ENCODE measurements at regions not wholly inside any gene's neighbourhood (a gene's known extent, or its start where the extent isn't known, plus 50 kb on each side); places are given as distances from the start of the nearest gene placed in this dataset.

- no peak for ATAC-seq (ENCODE audit: insufficient read depth, low FRiP score)
- H3K9ac ChIP-seq (ENCODE audit: insufficient read depth in 1 of 2, low read length in 2 of 2), result no peak overlapping the region
Observed at GRCh38 chr5:18630458-18631045, 996.3 kb downstream of the TAF11L14 start.

GRCh38 chr5:18652404-18653215 is 1018.4 kb downstream of the TAF11L14 start:
- Histone ChIP-seq H3K9ac (ENCODE audit: insufficient read depth in 1 of 2, low read length in 2 of 2) (no peak overlapping the region), H3K4me1 (ENCODE audit: control insufficient read depth in 5 of 5, insufficient read depth in 5 of 5, low read length in 5 of 5) (no peaks in the 10 kb centered on the region), H3K36me3 (ENCODE audit: control insufficient read depth in 4 of 4, insufficient read depth in 4 of 4, low read length in 4 of 4) (no peaks in the 10 kb centered on the region), H3K27ac (ENCODE audit: low read depth in 1 of 2, low read length in 1 of 2) (no peak overlapping the region), H3K9me3 (ENCODE audit: control insufficient read depth in 4 of 4, insufficient read depth in 3 of 4, low read length in 3 of 4) (no peaks in the 10 kb centered on the region), H3K4me3 (no peak overlapping the region), H3K27me3 (ENCODE audit: control insufficient read depth in 3 of 3, insufficient read depth in 3 of 3, low read length in 2 of 3) (no peaks in the 10 kb centered on the region)
- ATAC-seq (ENCODE audit: insufficient read depth, low FRiP score), result no peak
- DNase-seq, result no peak
- 86 to 94% methylated on average over 2 of the region's 2 CpGs for WGBS, 2 donors
- no peak for TF ChIP-seq CTCF (IDR thresholded peaks at IDR 0.05; ENCODE audit: control extremely low read depth, extremely low read depth)

More at GRCh38 chr5:18630458-18631045, 996.3 kb downstream of the TAF11L14 start:
- 95 to 98% methylated on average over 2 of the region's 2 CpGs for WGBS, 2 donors
- H3K36me3 ChIP-seq (ENCODE audit: control insufficient read depth in 4 of 4, insufficient read depth in 4 of 4, low read length in 4 of 4), result no peaks in the 10 kb centered on the region
- no peaks in the 10 kb centered on the region for H3K4me1 ChIP-seq (ENCODE audit: control insufficient read depth in 5 of 5, insufficient read depth in 5 of 5, low read length in 5 of 5)
- TF ChIP-seq CTCF (IDR thresholded peaks at IDR 0.05; ENCODE audit: control extremely low read depth, extremely low read depth), result no peak
- no peak for DNase-seq
- no peak overlapping the region for H3K27ac ChIP-seq (ENCODE audit: low read depth in 1 of 2, low read length in 1 of 2)
- H3K9me3 ChIP-seq (ENCODE audit: control insufficient read depth in 4 of 4, insufficient read depth in 3 of 4, low read length in 3 of 4), result no peaks in the 10 kb centered on the region
- no peaks in the 10 kb centered on the region for H3K27me3 ChIP-seq (ENCODE audit: control insufficient read depth in 3 of 3, insufficient read depth in 3 of 3, low read length in 2 of 3)
- no peak overlapping the region for H3K4me3 ChIP-seq

GRCh38 chr5:18653216-18653752 is 1019.0 kb downstream of the TAF11L14 start:
- 97 to 100% methylated on average over 1 of the region's 1 CpG for WGBS, 2 donors
- ATAC-seq (ENCODE audit: insufficient read depth, low FRiP score), result no peak

More at GRCh38 chr5:18653216-18653752, 1019.0 kb downstream of the TAF11L14 start:
- TF ChIP-seq CTCF (IDR thresholded peaks at IDR 0.05; ENCODE audit: control extremely low read depth, extremely low read depth), result no peak
- no peaks in the 10 kb centered on the region for H3K9me3 ChIP-seq (ENCODE audit: control insufficient read depth in 4 of 4, insufficient read depth in 3 of 4, low read length in 3 of 4)
- H3K27me3 ChIP-seq (ENCODE audit: control insufficient read depth in 3 of 3, insufficient read depth in 3 of 3, low read length in 2 of 3), result no peaks in the 10 kb centered on the region
- DNase-seq, result no peak
- H3K4me3 ChIP-seq, result no peak overlapping the region
- no peak overlapping the region for H3K27ac ChIP-seq (ENCODE audit: low read depth in 1 of 2, low read length in 1 of 2)
- H3K9ac ChIP-seq (ENCODE audit: insufficient read depth in 1 of 2, low read length in 2 of 2), result no peak overlapping the region
- H3K4me1 ChIP-seq (ENCODE audit: control insufficient read depth in 5 of 5, insufficient read depth in 5 of 5, low read length in 5 of 5), result no peaks in the 10 kb centered on the region
- no peaks in the 10 kb centered on the region for H3K36me3 ChIP-seq (ENCODE audit: control insufficient read depth in 4 of 4, insufficient read depth in 4 of 4, low read length in 4 of 4)
